SK-N-MC (cell line): ENCODE measurements at regions not wholly inside any gene's neighbourhood (a gene's known extent, or its start where the extent isn't known, plus 50 kb on each side); places are given as distances from the start of the nearest gene placed in this dataset.

Experiments
- EZH2 ChIP-seq: fragments of 200-600 bp; sonication (generic); IDR thresholded peaks from one replicate; pipeline ENCODE4 v1.6.1; 2017; ENCODE audit warnings: antibody characterized with exemption
- FOXP2 ChIP-seq: optimal IDR thresholded peaks from 2 replicates; pipeline ENCODE3; 2011; ENCODE audit warnings: mild to moderate bottlenecking, moderate library complexity; ENCODE audit not compliant: insufficient read depth; ENCODE audit errors: extremely low read length, control extremely low read depth
- POLR2AphosphoS5 ChIP-seq: IDR thresholded peaks from 2 replicates; pipeline ENCODE4 v1.6.1; 2012; ENCODE audit warnings: mild to moderate bottlenecking, low read depth, low read length, borderline replicate concordance

- TF ChIP-seq EZH2 (no peak), POLR2AphosphoS5 (no peak), FOXP2 (no peak)
Observed at GRCh38 chr12:111163422-111163821, 205.5 kb downstream of the PHETA1 start.
